HepG2 (cell line): ENCODE measurements at regions not wholly inside any gene's neighbourhood (a gene's known extent, or its start where the extent isn't known, plus 50 kb on each side); places are given as distances from the start of the nearest gene placed in this dataset.

ENCODE experiments used
- ATAC-seq: fragments of 200-7000 bp; cut with Tn5 transposase; 3 replicates; pipeline ENCODE4 v1.9.1; 2020; ENCODE audit warnings: mild to moderate bottlenecking, moderate library complexity
- BruUV-seq: library from RNA; stranded (reverse); fragments of 400-500 nt; replicated peaks from 2 replicates; lab custom pipeline; 2021; lab: Mats Ljungman, UMichigan
- CTCF ChIA-PET: fragments of 300-600 bp; formaldehyde crosslinking; extraction: SDS; loops from one replicate; lab custom pipeline; 2021; ENCODE audit warnings: low total read pairs, inconsistent platforms, low intra/inter-chr PET ratio; lab: Yijun Ruan, JAX
- POLR2A ChIA-PET: fragments of 350-600 bp; sonication (Branson Sonifier 250); formaldehyde crosslinking; loops from one replicate; lab custom pipeline; 2020; ENCODE audit warnings: antibody characterized with exemption, inconsistent platforms; lab: Yijun Ruan, JAX
- DNase-seq: peaks from one replicate; pipeline ENCODE4 v3.0.0-alpha.2; 2015; ENCODE audit warnings: low spot score
- FAIRE-seq: peaks from 3 replicates; lab custom pipeline; 2011; peaks lifted over from hg19 to GRCh38; lab: Jason Lieb, UNC
- H2AFZ ChIP-seq: one replicate; pipeline ENCODE4 v1.6.1; 2011; ENCODE audit warnings: low read length, inconsistent platforms
- H3K27ac ChIP-seq: fragments of 300-600 bp; 3 replicates; pipeline ENCODE4 v1.8.0; 2011; ENCODE audit warnings: mixed run types, mild to moderate bottlenecking, mixed read lengths, low read length, inconsistent platforms; ENCODE audit not compliant: insufficient read depth; ENCODE audit errors: extremely low read length
- H3K27me3 ChIP-seq, 2 experiments: fragments of 200-600 bp in 1 of 2; 2 replicates in 1 of 2; 3 replicates in 1 of 2; pipeline versions ENCODE4 v1.6.0 to v1.8.0; 2011; ENCODE audit warnings: low read length in 2 of 2, mild to moderate bottlenecking in 2 of 2, moderate library complexity in 2 of 2, inconsistent platforms in 1 of 2; ENCODE audit not compliant: insufficient read depth in 2 of 2, control insufficient read depth in 1 of 2
- H3K36me3 ChIP-seq, 2 experiments: fragments of 200-600 bp in 1 of 2; replicated peaks in 1 of 2; 2 replicates in 1 of 2; 3 replicates in 1 of 2; pipeline versions ENCODE4 v1.5.1 to v1.8.0; 2011; ENCODE audit warnings: low read length in 2 of 2, inconsistent platforms in 1 of 2; ENCODE audit not compliant: insufficient read depth in 2 of 2, control insufficient read depth in 1 of 2
- H3K4me1 ChIP-seq: 2 replicates; pipeline ENCODE4 v1.5.1; 2012; ENCODE audit warnings: low read length, inconsistent platforms; ENCODE audit not compliant: insufficient read depth
- H3K4me2 ChIP-seq: 2 replicates; pipeline ENCODE4 v1.6.0; 2011; ENCODE audit warnings: low read depth, low read length, inconsistent platforms
- H3K4me3 ChIP-seq, 3 experiments: fragments of 200-600 bp in 1 of 3; sonication (generic), shearing (Covaris generic) in 1 of 3; replicated peaks in 1 of 3; 2 replicates each; pipeline ENCODE4 v1.5.1; 2011 to 2016; ENCODE audit warnings: low read length in 3 of 3, inconsistent platforms in 2 of 3, low read depth in 2 of 3, mild to moderate bottlenecking in 2 of 3, control low read depth in 1 of 3, mixed read lengths in 1 of 3; ENCODE audit not compliant: insufficient read depth in 1 of 3
- H3K79me2 ChIP-seq: one replicate; pipeline ENCODE4 v1.6.1; 2011; ENCODE audit warnings: low read length, inconsistent platforms; ENCODE audit not compliant: insufficient read depth
- H3K9ac ChIP-seq: 2 replicates; pipeline ENCODE4 v1.6.0; 2011; ENCODE audit warnings: mild to moderate bottlenecking, low read depth, low read length, inconsistent platforms; ENCODE audit not compliant: insufficient read depth
- H3K9me3 ChIP-seq: 2 replicates; pipeline ENCODE4 v1.5.1; 2012; ENCODE audit warnings: mild to moderate bottlenecking, low read length
- H4K20me1 ChIP-seq: 2 replicates; pipeline ENCODE4 v1.6.0; 2011; ENCODE audit warnings: inconsistent platforms, mild to moderate bottlenecking, low read length, moderate library complexity; ENCODE audit not compliant: insufficient read depth
- JUN ChIP-seq: sonication (generic); formaldehyde crosslinking; IDR thresholded peaks from 2 replicates; pipeline ENCODE4 v1.4.0; 2020; ENCODE audit warnings: mild to moderate bottlenecking, missing genetic modification reagents
- ZNF142 ChIP-seq: sonication (generic); formaldehyde crosslinking; IDR thresholded peaks from 2 replicates; pipeline ENCODE4 v1.4.0; 2020; ENCODE audit warnings: missing genetic modification reagents
- WGBS: methylation state at CpG from one replicate; pipeline ENCODE4 v1.1.6; 2017; ENCODE audit warnings: low lambda C conversion rate; 5-methylcytosine and 5-hydroxymethylcytosine counted together
- in situ Hi-C: cut with HindIII; loops from 2 replicates; pipeline ENCODE4 v1.10.0; 2017; ENCODE audit warnings: low pct_unique_long_range_greater_than_20kb; ENCODE audit not compliant: extremely low pct_ligation_motif_present
- intact Hi-C: fragments of 100-400 bp; cut with micrococcal nuclease; formaldehyde crosslinking; loops from one replicate; pipeline ENCODE4 v1.10.0; 2022; ENCODE audit not compliant: unreplicated experiment

- H3K4me1 ChIP-seq, result no peaks in the 10 kb centered on the region
- intact Hi-C loops (no loop called here), in situ Hi-C loops (no loop called here)
- no peak overlapping the region for H3K4me2 ChIP-seq
- WGBS, result 0% methylated on average over 3 of the region's 3 CpGs
- H3K27me3 ChIP-seq, result no peaks in the 10 kb centered on the region
- H2AFZ ChIP-seq, result no peak overlapping the region
- H3K9ac ChIP-seq, result no peak overlapping the region
- H3K36me3 ChIP-seq, result no peaks in the 10 kb centered on the region
- no peak for TF ChIP-seq JUN (CRISPR knock-in tag)
- no peak for TF ChIP-seq ZNF142 (CRISPR knock-in tag)
- H4K20me1 ChIP-seq, result no peaks in the 10 kb centered on the region
- FAIRE-seq, result no peak
- no peaks in the 10 kb centered on the region for H3K79me2 ChIP-seq
- H3K27ac ChIP-seq, result no peak overlapping the region
- ChIA-PET CTCF (no interaction called here), POLR2A (no interaction called here)
- no peak overlapping the region for H3K4me3 ChIP-seq
- BruUV-seq, result no TSS peak
- no peak for ATAC-seq
- H3K9me3 ChIP-seq, result no peaks in the 10 kb centered on the region
- no peak for DNase-seq
Observed at GRCh38 chr5:17355586-17356346, 138.3 kb downstream of the BASP1 start.
